ENCODE measurements at regions not wholly inside any gene's neighbourhood (a gene's known extent, or its start where the extent isn't known, plus 50 kb on each side); places are given as distances from the start of the nearest gene placed in this dataset.

DNA sequence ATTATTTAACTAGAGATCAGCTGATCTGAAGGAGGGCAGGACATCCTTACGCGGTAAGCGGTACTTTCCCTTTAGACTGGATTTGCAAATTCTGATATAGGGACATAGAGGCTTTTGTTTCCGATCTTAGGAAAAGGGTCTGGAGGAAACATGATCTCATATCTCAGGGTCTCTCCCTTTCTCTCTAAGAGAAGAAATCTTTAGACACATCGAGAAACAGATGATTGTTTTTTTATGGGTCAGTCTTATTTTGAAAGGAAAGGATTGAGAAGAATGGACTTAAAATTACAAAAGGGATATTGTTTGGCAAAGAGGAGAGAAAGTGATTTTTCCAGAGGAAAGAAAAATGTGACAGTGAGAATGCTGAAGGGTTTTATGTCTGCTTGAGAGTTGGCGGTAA, 83.9 kb upstream of the OGFRL1 start:
- TF ChIP-seq, protein P1, sequence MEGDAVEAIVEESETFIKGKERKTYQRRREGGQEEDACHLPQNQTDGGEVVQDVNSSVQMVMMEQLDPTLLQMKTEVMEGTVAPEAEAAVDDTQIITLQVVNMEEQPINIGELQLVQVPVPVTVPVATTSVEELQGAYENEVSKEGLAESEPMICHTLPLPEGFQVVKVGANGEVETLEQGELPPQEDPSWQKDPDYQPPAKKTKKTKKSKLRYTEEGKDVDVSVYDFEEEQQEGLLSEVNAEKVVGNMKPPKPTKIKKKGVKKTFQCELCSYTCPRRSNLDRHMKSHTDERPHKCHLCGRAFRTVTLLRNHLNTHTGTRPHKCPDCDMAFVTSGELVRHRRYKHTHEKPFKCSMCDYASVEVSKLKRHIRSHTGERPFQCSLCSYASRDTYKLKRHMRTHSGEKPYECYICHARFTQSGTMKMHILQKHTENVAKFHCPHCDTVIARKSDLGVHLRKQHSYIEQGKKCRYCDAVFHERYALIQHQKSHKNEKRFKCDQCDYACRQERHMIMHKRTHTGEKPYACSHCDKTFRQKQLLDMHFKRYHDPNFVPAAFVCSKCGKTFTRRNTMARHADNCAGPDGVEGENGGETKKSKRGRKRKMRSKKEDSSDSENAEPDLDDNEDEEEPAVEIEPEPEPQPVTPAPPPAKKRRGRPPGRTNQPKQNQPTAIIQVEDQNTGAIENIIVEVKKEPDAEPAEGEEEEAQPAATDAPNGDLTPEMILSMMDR (IDR thresholded peaks at IDR 0.05): no peak
- TF ChIP-seq POLR2A (IDR thresholded peaks at IDR 0.05): no peak

All from adrenal gland (tissue), 5 donors.